A549 (cell line): ENCODE measurements at regions not wholly inside any gene's neighbourhood (a gene's known extent, or its start where the extent isn't known, plus 50 kb on each side); places are given as distances from the start of the nearest gene placed in this dataset.

Experiments used
- CHD2 ChIP-seq: fragments of 150-350 bp; IDR thresholded peaks from 2 replicates; pipeline ENCODE4 v1.6.1; 2014; ENCODE audit warnings: low read length; ENCODE audit not compliant: partially characterized antibody
- CTCF ChIP-seq: fragments of >200 bp; sonication (Bioruptor Twin); formaldehyde crosslinking; IDR thresholded peaks from 3 replicates; pipeline ENCODE4 v1.5.1; 2016
- POLR2A ChIP-seq: IDR thresholded peaks from 2 replicates; pipeline ENCODE4 v1.6.1; 2012; ENCODE audit warnings: mild to moderate bottlenecking, low read length
- SMC3 ChIP-seq: fragments of >200 bp; sonication (Bioruptor Twin); formaldehyde crosslinking; IDR thresholded peaks from 3 replicates; pipeline ENCODE4 v1.6.1; 2018; ENCODE audit warnings: inconsistent platforms

DNA sequence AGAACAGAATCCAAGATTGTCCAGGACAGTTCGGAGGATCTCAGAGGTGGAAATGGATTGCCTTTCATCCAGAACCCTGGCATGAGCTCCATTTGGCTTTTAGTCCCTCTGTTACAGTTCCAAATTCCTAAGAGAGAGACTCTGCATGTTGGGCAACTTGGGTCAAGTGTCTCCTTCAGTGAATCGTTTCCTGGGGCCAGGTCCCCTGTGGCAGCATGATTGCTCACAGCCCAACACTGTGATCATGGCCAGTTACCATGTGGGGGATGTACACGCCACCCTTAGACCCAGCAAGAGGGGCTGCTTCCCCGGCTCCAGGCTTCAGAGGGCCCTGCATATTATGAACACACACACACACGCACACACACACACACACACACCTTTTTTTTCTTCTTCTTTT lies 118.6 kb upstream of the GLI2 start:
- no peak for TF ChIP-seq POLR2A
- no peak for TF ChIP-seq CTCF
- TF ChIP-seq CHD2, result no peak
- TF ChIP-seq SMC3, result no peak
